ENCODE measurements at regions not wholly inside any gene's neighbourhood (a gene's known extent, or its start where the extent isn't known, plus 50 kb on each side); places are given as distances from the start of the nearest gene placed in this dataset.
A peak's percentile ranks its signal among the peaks of the same experiment; 100 is the strongest.
"Not testable (repeated sequence)": the region's sequence is repeated elsewhere in the genome, so short reads cannot be mapped to it uniquely, and the experiment has no call there.

GRCh38 chr6:78615430-78615904 is 251.9 kb upstream of the IRAK1BP1 start:
- Histone ChIP-seq H3K4me1 (ENCODE audit: control insufficient read depth, insufficient read depth, low read length) (no peaks in the 10 kb centered on the region), H3K27ac (ENCODE audit: low read length) (no peak overlapping the region), H3K9me3 (ENCODE audit: control insufficient read depth, low read length) (no peaks in the 10 kb centered on the region), H3K27me3 (ENCODE audit: control insufficient read depth, insufficient read depth) (no peaks in the 10 kb centered on the region), H3K4me3 (ENCODE audit: low read length) (no peak overlapping the region)
- no peak for ATAC-seq
- DNase-seq = no peak
- WGBS = 70% methylated on average over 1 of the region's 1 CpG
- intact Hi-C loops (cut with DNase I) = no loop called here

DNA sequence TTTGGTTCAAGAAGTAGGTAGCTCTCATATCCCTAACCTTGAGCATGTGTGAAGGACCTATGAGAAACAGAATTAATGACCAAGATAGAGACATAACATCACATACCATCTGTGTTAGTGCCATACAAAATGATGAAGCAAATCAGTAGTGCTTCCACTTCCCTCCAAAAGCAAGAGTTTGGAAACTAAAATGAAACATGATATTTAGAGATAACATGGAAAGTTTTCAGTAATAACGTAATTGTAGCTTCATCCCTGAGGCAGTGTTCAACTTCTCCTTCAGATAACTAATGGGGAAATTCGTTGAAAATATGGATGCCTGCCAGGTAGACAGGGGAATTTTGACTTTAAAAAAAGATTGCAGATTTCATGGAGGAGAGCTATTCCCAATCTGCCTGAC is 248.4 kb upstream of the IRAK1BP1 start:
- intact Hi-C loops (cut with DNase I) = no loop called here
- 25% methylated on average over 2 of the region's 2 CpGs for WGBS
- DNase-seq = no peak
- Histone ChIP-seq H3K27me3 (ENCODE audit: control insufficient read depth, insufficient read depth) (no peaks in the 10 kb centered on the region), H3K27ac (ENCODE audit: low read length) (no peak overlapping the region), H3K4me3 (ENCODE audit: low read length) (no peak overlapping the region), H3K4me1 (ENCODE audit: control insufficient read depth, insufficient read depth, low read length) (no peaks in the 10 kb centered on the region), H3K9me3 (ENCODE audit: control insufficient read depth, low read length) (no peaks in the 10 kb centered on the region)
- no peak for ATAC-seq

DNA sequence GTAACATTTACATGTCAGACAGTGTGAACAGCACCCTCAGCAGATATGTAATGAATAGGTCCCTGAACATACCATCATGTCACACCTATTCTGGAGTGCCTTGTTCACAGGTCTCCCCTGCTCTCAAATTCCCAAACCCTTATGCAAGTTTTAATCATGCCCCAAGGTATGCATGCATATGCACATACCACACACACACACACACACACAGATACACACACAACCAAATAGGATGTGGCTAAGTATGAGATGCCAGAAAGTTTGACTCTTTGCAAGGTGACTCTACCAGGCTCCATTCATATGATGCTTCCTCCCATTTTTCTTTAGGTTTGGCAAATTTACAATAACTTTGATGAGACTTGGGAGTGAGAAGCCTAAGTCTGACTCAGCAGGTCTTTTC is 243.8 kb upstream of the IRAK1BP1 start:
- Histone ChIP-seq H3K27ac (ENCODE audit: low read length) (no peak overlapping the region), H3K4me1 (ENCODE audit: control insufficient read depth, insufficient read depth, low read length) (no peaks in the 10 kb centered on the region), H3K4me3 (ENCODE audit: low read length) (no peak overlapping the region), H3K27me3 (ENCODE audit: control insufficient read depth, insufficient read depth) (no peaks in the 10 kb centered on the region), H3K9me3 (ENCODE audit: control insufficient read depth, low read length) (no peaks in the 10 kb centered on the region)
- intact Hi-C loops (cut with DNase I) = no loop called here
- ATAC-seq = no peak
- no peak for DNase-seq

DNA sequence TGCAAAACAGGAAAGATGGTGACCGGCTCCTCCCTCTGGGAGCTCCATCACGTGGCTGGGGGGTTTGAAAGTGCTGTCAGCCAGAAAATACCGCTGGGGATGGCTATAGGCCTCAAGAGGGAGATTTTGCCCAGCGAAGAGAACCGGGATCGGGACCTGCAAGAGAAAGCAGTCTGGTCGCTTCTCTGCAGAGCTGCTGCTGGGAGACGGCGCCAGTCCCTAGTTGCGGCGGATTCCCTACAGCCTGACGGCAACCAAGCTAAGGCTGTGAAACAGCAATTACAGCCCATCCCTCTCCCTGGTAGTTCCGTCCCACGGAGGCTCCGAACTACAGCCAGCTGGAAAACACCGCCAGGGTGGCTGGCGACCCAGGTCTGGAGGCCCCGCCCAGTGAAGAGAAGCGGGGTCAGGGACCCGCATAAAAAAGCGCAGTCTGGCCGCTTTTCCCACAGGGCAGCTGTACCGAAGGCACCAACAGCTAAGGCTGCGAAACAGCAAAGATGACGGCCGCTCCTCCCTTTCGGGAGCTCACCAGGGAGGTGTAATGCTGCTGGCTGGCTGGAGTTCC is 238.1 kb upstream of the IRAK1BP1 start:
- Histone ChIP-seq H3K4me3 (ENCODE audit: low read length) (peak overlapping the region; percentile 24), H3K4me1 (ENCODE audit: control insufficient read depth, insufficient read depth, low read length) (no peaks in the 10 kb centered on the region), H3K27ac (ENCODE audit: low read length) (no peak overlapping the region), H3K9me3 (ENCODE audit: control insufficient read depth, low read length) (no peaks in the 10 kb centered on the region), H3K27me3 (ENCODE audit: control insufficient read depth, insufficient read depth) (no peaks in the 10 kb centered on the region)
- peak; percentile 59 to 62 for ATAC-seq
- WGBS = 21% methylated on average over 27 of the region's 27 CpGs
- peak in 2 of 3 donors; percentile 42 to 49 for DNase-seq
- intact Hi-C loops (cut with DNase I) = no loop called here

- WGBS = 86% methylated on average over 22 of the region's 22 CpGs
- Histone ChIP-seq H3K27me3 (ENCODE audit: control insufficient read depth, insufficient read depth) (no peaks in the 10 kb centered on the region), H3K9me3 (ENCODE audit: control insufficient read depth, low read length) (no peaks in the 10 kb centered on the region), H3K4me3 (ENCODE audit: low read length) (no peak overlapping the region), H3K4me1 (ENCODE audit: control insufficient read depth, insufficient read depth, low read length) (no peaks in the 10 kb centered on the region), H3K27ac (ENCODE audit: low read length) (no peak overlapping the region)
- DNase-seq (peak in 2 of 3 donors; percentile 28 to 41), ATAC-seq (peak in 1 of 2 donors; percentile 19)
- intact Hi-C loops (cut with DNase I) = no loop called here
Measured at GRCh38 chr6:78629836-78630235, 237.5 kb upstream of the IRAK1BP1 start.

DNA sequence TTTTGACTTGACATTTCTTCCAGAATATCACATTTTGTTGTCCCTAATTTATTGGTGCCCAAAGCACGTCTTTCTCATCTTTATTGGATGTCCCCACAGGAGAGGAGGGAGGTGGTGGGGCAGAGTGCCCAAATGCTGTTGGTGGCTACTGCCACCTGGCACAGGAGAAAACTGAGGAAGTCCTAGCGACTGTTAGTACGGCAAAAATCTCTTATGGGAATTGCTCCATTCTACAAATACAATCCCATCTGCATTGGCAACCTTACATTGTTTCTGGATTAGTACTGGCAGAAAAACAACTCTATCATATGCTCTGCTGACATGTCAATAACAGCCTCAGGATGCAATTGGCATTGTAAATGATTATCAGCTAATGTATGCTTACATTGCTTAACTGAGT is 235.4 kb upstream of the IRAK1BP1 start:
- DNase-seq (no peak), ATAC-seq (no peak)
- Histone ChIP-seq H3K4me1 (ENCODE audit: control insufficient read depth, insufficient read depth, low read length) (no peaks in the 10 kb centered on the region), H3K9me3 (ENCODE audit: control insufficient read depth, low read length) (no peaks in the 10 kb centered on the region), H3K4me3 (ENCODE audit: low read length) (no peak overlapping the region), H3K27ac (ENCODE audit: low read length) (no peak overlapping the region), H3K27me3 (ENCODE audit: control insufficient read depth, insufficient read depth) (no peaks in the 10 kb centered on the region)
- 50% methylated on average over 3 of the region's 3 CpGs for WGBS
- intact Hi-C loops (cut with DNase I) = no loop called here

- Histone ChIP-seq H3K9me3 (ENCODE audit: control insufficient read depth, low read length) (no peaks in the 10 kb centered on the region), H3K27ac (ENCODE audit: low read length) (no peak overlapping the region), H3K4me1 (ENCODE audit: control insufficient read depth, insufficient read depth, low read length) (no peaks in the 10 kb centered on the region), H3K27me3 (ENCODE audit: control insufficient read depth, insufficient read depth) (no peaks in the 10 kb centered on the region), H3K4me3 (ENCODE audit: low read length) (no peak overlapping the region)
- ATAC-seq (no peak), DNase-seq (no peak)
- WGBS = 91% methylated on average over 7 of the region's 7 CpGs
- intact Hi-C loops (cut with DNase I) = no loop called here
Measured at GRCh38 chr6:78639111-78640110, 227.9 kb upstream of the IRAK1BP1 start.

DNA sequence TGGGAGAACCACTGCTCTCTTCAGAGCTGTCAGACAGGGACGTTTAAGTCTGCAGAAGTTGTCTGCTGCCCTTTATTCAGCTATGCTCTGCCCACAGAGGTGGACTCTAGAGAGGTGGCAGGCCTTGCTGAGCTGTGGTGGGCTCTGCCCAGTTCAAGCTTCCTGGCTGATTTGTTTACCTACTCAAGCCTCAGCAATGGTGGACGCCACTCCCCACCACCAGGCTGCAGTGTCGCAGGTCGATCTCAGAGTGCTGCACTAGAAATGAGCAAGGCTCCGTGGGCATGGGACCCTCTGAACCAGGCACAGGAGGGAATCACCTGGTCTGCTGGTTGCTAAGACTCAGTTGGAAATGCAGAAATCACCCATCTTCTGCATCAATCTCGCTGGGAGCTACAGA is 223.4 kb upstream of the IRAK1BP1 start:
- H3K27me3 ChIP-seq (ENCODE audit: control insufficient read depth, insufficient read depth); H3K27ac ChIP-seq (ENCODE audit: low read length); H3K4me3 ChIP-seq (ENCODE audit: low read length); H3K4me1 ChIP-seq (ENCODE audit: control insufficient read depth, insufficient read depth, low read length); intact Hi-C loops (cut with DNase I); ATAC-seq; H3K9me3 ChIP-seq (ENCODE audit: control insufficient read depth, low read length): not testable (repeated sequence)
- 65% methylated on average over 6 of the region's 6 CpGs for WGBS
- peak in 1 of 3 donors; percentile 12 for DNase-seq

DNA sequence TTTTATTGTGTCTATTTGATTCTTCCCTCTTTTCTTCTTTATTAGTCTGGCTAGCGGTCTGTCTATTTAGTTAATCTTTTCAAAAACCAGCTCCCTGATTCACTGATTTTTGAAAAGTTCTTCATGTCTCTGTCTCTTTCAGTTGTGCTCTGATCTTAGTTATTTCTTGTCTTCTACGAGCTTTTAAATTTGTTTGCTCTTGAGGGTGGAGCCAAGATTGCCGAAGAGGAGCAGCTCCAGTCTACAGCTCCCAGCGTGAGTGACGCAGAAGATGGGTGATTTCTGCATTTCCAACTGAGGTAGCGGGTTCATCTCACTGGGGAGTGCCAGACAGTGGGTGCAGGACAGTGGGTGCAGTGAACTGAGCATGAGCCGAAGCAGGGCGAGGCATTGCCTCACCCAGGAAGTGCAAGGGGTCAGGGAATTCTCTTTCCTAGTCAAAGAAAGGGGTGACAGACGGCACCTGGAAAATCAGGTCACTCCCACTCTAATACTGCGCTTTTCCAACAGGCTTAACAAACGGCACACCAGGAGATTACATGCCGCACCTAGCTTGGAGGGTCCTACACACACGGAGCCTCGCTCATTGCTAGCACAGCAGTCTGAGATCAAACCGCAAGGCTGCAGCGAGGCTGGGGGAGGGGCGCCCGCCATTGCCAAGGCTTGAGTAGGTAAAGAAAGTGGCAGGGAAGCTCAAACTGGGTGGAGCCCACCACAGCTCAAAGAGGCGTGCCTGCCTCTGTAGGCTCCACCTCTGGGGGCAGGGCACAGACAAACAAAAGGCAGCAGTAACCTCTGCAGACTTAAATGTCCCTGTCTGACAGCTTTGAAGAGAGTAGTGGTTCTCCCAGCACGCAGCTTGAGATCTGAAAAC is 220.6 kb upstream of the IRAK1BP1 start:
- H3K4me3 ChIP-seq (ENCODE audit: low read length); H3K4me1 ChIP-seq (ENCODE audit: control insufficient read depth, insufficient read depth, low read length); H3K9me3 ChIP-seq (ENCODE audit: control insufficient read depth, low read length); H3K27ac ChIP-seq (ENCODE audit: low read length); H3K27me3 ChIP-seq (ENCODE audit: control insufficient read depth, insufficient read depth); intact Hi-C loops (cut with DNase I); ATAC-seq: not testable (repeated sequence)
- DNase-seq = peak in 1 of 3 donors; percentile 27
- 81% methylated on average over 20 of the region's 20 CpGs for WGBS

- ATAC-seq; H3K27me3 ChIP-seq (ENCODE audit: control insufficient read depth, insufficient read depth): not testable (repeated sequence)
Measured at GRCh38 chr6:78665819-78666218, 201.5 kb upstream of the IRAK1BP1 start.

GRCh38 chr6:78666764-78667163 is 200.6 kb upstream of the IRAK1BP1 start:
- 59% methylated on average over 1 of the region's 1 CpG for WGBS
- Histone ChIP-seq H3K9me3 (ENCODE audit: control insufficient read depth, low read length) (no peaks in the 10 kb centered on the region), H3K4me3 (ENCODE audit: low read length) (no peak overlapping the region), H3K4me1 (ENCODE audit: control insufficient read depth, insufficient read depth, low read length) (no peaks in the 10 kb centered on the region), H3K27me3 (ENCODE audit: control insufficient read depth, insufficient read depth) (no peaks in the 10 kb centered on the region), H3K27ac (ENCODE audit: low read length) (no peak overlapping the region)
- ATAC-seq = no peak
- intact Hi-C loops (cut with DNase I) = no loop called here
- DNase-seq = no peak

More at GRCh38 chr6:78665819-78666218, 201.5 kb upstream of the IRAK1BP1 start:
- H3K4me1 ChIP-seq (ENCODE audit: control insufficient read depth, insufficient read depth, low read length); DNase-seq; H3K4me3 ChIP-seq (ENCODE audit: low read length); intact Hi-C loops (cut with DNase I); H3K9me3 ChIP-seq (ENCODE audit: control insufficient read depth, low read length); H3K27ac ChIP-seq (ENCODE audit: low read length): not testable (repeated sequence)
- 92% methylated on average over 3 of the region's 3 CpGs for WGBS
